ENCODE measurements at regions not wholly inside any gene's neighbourhood (a gene's known extent, or its start where the extent isn't known, plus 50 kb on each side); places are given as distances from the start of the nearest gene placed in this dataset.

DNA sequence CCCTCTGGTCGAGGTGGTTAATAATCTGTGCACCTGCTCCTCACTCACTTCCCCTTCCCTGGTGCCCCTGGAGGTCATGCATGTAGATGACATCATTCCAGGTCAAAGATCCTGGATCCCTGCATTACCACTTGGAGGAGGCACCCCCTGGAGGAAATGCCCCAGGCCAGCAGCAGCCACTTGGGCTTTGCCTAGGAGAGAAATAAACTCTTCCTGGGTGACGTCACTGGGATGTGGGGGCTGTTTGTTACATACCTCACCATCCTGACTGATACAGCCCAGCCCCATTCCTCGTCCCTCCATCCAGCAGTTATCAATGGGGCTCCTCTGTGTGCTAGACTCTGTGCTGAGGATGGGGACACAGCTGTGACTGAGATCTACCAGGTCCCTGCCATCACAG is 433.6 kb downstream of the PTPRU start:
- no peak for DNase-seq (ENCODE audit: low spot score)
- TF ChIP-seq, protein P1, sequence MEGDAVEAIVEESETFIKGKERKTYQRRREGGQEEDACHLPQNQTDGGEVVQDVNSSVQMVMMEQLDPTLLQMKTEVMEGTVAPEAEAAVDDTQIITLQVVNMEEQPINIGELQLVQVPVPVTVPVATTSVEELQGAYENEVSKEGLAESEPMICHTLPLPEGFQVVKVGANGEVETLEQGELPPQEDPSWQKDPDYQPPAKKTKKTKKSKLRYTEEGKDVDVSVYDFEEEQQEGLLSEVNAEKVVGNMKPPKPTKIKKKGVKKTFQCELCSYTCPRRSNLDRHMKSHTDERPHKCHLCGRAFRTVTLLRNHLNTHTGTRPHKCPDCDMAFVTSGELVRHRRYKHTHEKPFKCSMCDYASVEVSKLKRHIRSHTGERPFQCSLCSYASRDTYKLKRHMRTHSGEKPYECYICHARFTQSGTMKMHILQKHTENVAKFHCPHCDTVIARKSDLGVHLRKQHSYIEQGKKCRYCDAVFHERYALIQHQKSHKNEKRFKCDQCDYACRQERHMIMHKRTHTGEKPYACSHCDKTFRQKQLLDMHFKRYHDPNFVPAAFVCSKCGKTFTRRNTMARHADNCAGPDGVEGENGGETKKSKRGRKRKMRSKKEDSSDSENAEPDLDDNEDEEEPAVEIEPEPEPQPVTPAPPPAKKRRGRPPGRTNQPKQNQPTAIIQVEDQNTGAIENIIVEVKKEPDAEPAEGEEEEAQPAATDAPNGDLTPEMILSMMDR (IDR thresholded peaks at IDR 0.05): no peak
- no peak overlapping the region for H3K4me3 Mint-ChIP-seq (ENCODE audit: unreplicated experiment)
- H3K9me3 Mint-ChIP-seq (ENCODE audit: low read depth): no peaks in the 10 kb centered on the region
- H3K36me3 Mint-ChIP-seq (ENCODE audit: low read depth): no peaks in the 10 kb centered on the region
- H3K4me1 Mint-ChIP-seq (ENCODE audit: low read depth): no peaks in the 10 kb centered on the region
- H3K27me3 Mint-ChIP-seq (ENCODE audit: low read depth): peaks cover 26% of the 10 kb centered on the region
- H3K27ac Mint-ChIP-seq (ENCODE audit: unreplicated experiment): no peak overlapping the region

- peaks cover 27% of the 10 kb centered on the region for H3K27me3 Mint-ChIP-seq (ENCODE audit: low read depth)
- no peak overlapping the region for H3K27ac Mint-ChIP-seq (ENCODE audit: unreplicated experiment)
- no peaks in the 10 kb centered on the region for H3K36me3 Mint-ChIP-seq (ENCODE audit: low read depth)
- no peaks in the 10 kb centered on the region for H3K4me1 Mint-ChIP-seq (ENCODE audit: low read depth)
- TF ChIP-seq, protein P1 (IDR thresholded peaks at IDR 0.05): no peak
- H3K4me3 Mint-ChIP-seq (ENCODE audit: unreplicated experiment): no peak overlapping the region
- no peaks in the 10 kb centered on the region for H3K9me3 Mint-ChIP-seq (ENCODE audit: low read depth)
- DNase-seq (ENCODE audit: low spot score): no peak
Observed at GRCh38 chr1:29669158-29669871, 433.0 kb downstream of the PTPRU start.

GRCh38 chr1:29668551-29669157 is 432.3 kb downstream of the PTPRU start:
- Mint-ChIP-seq H3K36me3 (ENCODE audit: low read depth) (no peaks in the 10 kb centered on the region), H3K9me3 (ENCODE audit: low read depth) (no peaks in the 10 kb centered on the region), H3K27me3 (ENCODE audit: low read depth) (peaks cover 27% of the 10 kb centered on the region), H3K4me1 (ENCODE audit: low read depth) (no peaks in the 10 kb centered on the region), H3K4me3 (ENCODE audit: unreplicated experiment) (no peak overlapping the region), H3K27ac (ENCODE audit: unreplicated experiment) (no peak overlapping the region)
- no peak for DNase-seq (ENCODE audit: low spot score)
- TF ChIP-seq, protein P1 (IDR thresholded peaks at IDR 0.05): no peak

DNA sequence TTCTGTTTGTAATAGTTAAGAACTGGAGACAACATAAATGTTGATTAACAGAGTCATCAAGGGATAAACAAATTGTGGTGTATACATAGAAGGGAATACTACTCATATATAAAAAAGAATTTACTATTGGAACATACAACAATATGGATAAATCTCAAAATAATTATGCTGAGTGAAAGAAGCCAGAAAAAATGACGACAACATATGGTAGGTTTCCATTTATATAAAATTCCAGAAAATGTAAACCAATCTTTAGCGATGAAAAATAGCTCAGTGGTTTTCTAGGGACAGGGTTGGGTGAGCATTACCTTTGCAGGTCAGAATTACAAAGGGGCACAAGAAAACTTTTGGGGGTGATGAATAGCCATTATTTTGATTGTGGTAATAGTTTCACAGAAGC is 431.6 kb downstream of the PTPRU start:
- H3K36me3 Mint-ChIP-seq (ENCODE audit: low read depth): no peaks in the 10 kb centered on the region
- peaks cover 27% of the 10 kb centered on the region for H3K27me3 Mint-ChIP-seq (ENCODE audit: low read depth)
- no peak overlapping the region for H3K4me3 Mint-ChIP-seq (ENCODE audit: unreplicated experiment)
- no peak overlapping the region for H3K27ac Mint-ChIP-seq (ENCODE audit: unreplicated experiment)
- no peaks in the 10 kb centered on the region for H3K9me3 Mint-ChIP-seq (ENCODE audit: low read depth)
- TF ChIP-seq, protein P1 (IDR thresholded peaks at IDR 0.05): no peak
- no peak for DNase-seq (ENCODE audit: low spot score)
- no peaks in the 10 kb centered on the region for H3K4me1 Mint-ChIP-seq (ENCODE audit: low read depth)

DNA sequence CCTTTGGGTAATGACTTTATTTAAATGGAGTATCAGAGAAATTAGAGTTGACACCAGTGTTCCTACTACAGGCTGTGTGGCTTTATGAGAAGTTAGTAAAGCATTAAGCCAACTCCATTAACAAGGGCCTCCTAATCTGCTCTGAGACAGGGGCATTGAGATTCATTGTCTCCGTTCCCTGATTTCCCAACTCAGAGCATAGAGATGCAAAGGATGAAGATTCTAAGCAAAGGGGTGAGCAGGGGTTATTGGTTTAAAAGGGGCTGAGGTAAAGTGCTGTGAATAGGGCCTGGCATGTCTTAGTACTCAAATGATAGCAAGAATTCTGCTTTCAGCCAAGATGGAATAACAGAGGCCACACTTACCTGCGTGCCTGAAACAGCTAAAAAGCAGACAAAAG is 428.4 kb downstream of the PTPRU start:
- DNase-seq (ENCODE audit: low spot score): no peak
- Mint-ChIP-seq H3K27ac (ENCODE audit: unreplicated experiment) (no peak overlapping the region), H3K4me3 (ENCODE audit: unreplicated experiment) (no peak overlapping the region), H3K36me3 (ENCODE audit: low read depth) (peaks cover 9% of the 10 kb centered on the region), H3K27me3 (ENCODE audit: low read depth) (peaks cover 44% of the 10 kb centered on the region), H3K9me3 (ENCODE audit: low read depth) (peaks cover 24% of the 10 kb centered on the region), H3K4me1 (ENCODE audit: low read depth) (no peaks in the 10 kb centered on the region)
- TF ChIP-seq, protein P1 (IDR thresholded peaks at IDR 0.05): no peak
